Activated CD4-positive, alpha-beta T cell treated with anti-CD3 and anti-CD28 coated beads, Interleukin-2, Interleukin-6, amounts not matched to agents 100 ng/mL and 50 ng/mL, durations not matched to agents 16 hours and 8 hours (primary cell): ENCODE measurements at regions not wholly inside any gene's neighbourhood (a gene's known extent, or its start where the extent isn't known, plus 50 kb on each side); places are given as distances from the start of the nearest gene placed in this dataset.

Experiments
- DNase-seq: peaks from one replicate; pipeline ENCODE4 v3.0.0-alpha.2; 2020

DNA sequence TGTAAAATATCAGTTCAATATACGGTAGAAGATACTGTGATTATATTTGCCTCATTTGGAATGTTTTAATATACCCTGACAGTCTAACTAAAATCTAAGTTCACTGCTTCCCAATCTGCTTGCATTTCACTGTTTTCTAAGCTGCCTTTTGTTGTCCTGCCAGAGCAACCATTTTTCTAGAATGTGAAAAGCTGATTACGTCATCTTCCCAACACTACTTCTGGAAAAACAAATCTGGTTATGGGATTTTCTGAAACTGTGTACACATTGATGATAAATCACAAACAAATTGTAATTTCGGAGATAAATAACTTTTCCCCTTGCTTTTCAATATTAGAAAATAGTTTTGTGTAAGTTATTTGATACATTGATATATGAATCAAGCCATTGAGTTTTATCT, 1529.0 kb downstream of the CDH11 start:
- DNase-seq, result no peak

DNA sequence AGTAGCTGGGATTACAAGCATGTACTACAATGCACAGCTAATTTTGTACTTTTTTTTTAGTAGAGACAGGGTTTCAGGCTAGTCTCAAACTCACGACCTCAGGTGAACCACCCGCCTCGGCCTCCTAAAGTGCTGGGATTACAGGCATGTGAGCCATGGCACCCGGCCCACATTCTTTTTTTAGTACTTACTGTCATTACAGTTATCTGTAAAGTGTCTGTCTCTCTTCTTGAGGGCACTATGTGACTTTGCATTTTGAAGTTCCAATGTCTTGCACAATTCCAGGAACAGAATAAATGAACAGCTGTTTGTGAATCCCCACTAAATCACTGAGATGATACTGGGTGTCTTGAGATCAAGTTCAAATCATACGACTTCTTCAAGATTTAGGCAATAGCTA, 1540.3 kb downstream of the CDH11 start:
- no peak for DNase-seq

DNA sequence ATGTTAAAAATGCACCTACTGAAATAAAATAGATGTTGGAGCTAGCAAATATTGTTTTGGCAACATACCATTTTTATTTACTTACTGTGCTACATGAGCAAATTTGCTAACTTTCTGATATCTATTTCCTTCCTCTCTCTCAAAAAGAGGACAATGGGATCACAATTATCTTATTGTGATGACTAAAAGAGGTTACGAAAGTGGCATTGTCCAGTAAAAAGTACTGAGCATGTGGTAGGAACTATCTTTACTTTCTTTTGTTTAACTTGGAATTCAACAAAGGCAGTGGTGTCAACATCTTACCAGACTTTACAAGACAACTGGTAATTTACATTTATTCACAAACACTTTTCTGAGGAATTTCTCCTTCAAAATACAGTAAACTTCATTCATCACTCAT, 1542.6 kb upstream of the CDH8 start:
- DNase-seq, result no peak

DNA sequence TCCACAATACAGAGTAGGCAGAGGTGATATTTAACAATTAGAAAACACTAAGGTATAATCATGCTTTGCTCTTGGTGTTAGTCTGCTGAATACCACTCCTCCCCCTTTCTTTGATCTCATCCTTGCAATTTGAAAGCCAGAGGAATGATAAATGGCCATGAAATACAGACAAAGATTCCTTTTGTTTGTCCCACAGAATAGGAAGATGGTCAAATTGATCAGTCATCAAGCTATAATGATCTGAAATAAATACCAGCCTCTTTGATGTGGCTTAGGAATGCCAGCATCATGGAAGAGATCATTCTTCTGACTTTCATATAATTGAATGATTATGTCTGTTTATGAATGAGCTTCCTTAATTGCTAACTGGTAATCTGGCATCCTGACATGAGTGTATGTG, 1541.7 kb upstream of the CDH8 start:
- no peak for DNase-seq

DNA sequence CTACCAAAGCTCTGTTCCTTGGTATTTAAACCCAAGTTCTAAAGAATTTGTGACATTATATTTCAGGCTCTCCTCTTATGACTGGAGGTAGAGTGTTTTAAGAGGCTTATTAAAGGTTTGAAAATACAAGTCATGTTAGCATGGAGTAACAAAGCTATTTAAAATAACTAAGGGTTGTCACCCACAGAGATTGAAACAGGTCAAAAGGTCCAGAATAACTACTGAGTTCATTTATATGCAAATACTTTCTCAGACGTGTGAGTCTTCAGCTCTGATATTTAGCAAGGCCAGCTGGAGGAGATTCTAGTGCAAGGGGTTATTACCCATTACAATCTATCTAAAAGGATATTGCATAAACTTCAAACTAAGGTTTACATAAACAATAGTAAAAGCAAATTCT, 1538.8 kb upstream of the CDH8 start:
- DNase-seq, result no peak

DNA sequence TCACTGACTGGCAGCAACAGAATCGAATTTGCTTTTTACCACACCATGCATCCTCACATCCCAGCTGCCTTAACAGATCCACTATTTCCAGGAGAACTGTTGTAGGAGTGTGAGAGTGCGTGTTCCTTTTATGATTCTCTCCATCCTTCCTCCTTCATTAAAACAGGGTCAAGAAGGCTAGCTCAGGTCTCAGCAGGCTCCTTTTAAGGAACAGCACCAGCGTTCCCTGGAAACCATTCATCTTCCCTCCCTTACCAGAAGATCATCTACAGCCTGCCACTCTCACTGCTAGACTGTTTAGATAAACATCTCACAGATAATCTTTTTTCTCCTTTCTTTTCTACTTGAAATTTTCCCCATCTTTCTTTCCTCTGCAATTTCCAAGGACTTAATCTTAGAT, 1531.9 kb upstream of the CDH8 start:
- no peak for DNase-seq

DNA sequence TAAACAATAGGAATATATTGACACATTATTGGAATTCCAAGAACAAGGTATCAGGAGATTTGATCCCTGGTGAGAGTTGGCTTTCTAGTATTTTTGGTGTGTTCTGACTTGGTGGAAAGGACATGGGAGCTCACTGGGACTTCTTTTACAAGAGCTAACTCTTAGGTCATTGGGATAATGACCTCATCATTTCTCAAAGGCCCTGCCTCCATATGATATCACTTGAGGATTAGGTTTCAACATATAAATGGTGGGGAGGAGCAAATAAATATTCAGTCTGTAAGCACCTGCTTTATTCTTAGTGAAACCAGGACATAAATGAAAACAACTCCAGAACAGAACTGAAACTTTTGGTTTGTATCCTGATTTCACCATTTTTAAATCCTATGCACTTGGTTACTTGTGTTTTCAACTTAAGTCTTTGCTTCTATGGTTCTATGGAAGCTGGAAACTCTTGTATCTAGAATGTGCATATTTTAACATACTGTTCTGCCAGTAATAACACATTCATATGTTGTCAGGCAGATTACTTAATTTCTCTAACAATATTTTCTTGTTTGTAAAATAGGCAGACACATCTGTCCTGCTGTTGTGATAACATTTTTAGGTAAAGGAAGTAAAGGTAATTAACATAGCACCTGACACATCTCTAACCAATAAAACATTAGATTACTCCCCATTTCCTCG, 1527.7 kb upstream of the CDH8 start:
- no peak for DNase-seq

DNA sequence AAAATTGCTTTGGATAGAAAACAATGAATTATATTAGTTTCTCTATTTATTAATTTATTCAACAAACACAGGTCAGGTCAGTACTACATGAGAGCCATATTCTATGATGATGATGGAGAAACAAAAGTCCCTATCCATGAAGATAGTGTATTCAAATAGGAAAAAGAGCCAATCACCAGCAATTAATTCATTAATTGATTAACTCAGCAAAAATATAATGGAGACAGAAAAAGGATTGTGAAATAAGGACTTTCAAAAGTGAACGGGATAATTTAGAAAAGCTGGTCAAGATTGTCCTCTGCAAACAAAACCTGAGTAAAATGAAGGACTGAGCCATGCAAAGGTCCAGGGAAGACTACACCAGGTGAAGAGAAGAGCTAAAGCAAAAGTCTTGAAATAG, 1517.7 kb upstream of the CDH8 start:
- DNase-seq, result no peak

DNA sequence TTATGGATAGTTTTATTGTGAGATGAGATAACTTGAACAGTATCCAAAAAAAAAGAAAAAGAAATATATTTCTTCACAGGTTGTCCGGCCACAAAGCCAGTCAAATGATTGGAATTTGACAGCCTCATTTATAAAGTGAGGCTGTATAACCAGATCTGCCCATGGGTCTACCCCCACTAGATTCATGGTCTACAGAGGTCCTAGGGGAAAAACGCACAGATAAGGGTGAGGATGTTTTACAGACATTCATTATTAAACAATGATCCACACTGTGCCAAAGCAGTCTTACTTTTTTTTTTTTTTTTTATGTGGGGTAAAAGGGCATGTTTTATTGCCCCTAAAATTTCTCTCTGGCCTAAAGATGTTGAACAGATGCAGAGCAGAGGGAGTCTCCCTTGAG, 1503.0 kb upstream of the CDH8 start:
- no peak for DNase-seq

DNA sequence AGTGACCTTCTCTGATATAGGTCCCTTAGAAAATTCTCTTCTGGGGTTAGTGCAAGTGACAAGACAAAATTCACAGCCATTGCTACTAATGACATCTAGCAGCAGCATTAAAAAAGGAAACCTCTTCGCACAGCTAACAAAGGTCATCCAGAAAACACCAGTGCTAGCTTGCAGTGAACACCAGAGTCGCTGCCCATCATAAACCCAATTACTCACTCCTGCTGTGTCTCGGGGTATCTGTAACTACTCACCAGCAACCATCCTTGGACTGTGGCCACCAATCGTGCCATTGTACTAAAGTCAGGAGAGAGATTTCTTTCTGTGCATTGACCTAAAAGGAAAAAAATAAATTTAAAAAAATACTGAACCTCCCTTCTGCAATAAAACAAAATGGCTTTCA, 1494.7 kb upstream of the CDH8 start:
- DNase-seq, result no peak

DNA sequence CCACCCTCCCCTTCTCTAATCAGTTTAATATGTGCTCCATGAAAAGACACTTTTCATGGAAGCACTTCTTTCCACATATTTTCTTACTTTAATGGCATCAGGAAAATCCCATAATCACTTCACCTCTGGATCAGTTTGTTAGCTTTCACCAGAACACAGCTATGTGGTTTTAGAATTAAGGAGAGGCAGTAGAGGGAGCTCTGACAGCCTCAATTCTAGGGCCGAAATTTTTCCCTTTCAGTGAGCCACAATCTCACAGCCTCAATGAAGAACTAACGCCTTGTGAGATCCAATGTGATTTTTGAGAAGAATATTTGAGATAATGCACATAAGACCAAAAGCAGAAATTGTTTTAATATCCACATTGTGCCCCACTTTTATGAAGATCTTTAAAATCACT, 1494.0 kb upstream of the CDH8 start:
- no peak for DNase-seq

DNA sequence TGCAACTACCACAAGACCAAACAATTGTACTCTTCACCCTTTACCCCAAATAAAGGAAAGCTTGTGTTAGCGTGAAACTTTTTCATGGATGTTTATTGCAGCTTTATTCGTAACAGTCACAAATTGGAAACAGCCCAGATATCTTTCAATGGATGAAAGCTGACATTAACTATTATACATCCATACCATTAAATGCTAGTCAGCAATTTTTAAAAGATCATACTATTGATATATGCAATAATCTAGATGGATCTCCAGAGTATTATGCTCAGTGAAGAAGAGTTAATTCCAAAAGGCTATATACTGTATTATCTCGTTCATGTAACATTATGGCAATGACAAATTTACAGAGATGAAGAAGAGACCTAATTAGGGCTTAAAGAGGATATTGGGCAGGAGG, 1491.2 kb upstream of the CDH8 start:
- DNase-seq, result no peak

DNA sequence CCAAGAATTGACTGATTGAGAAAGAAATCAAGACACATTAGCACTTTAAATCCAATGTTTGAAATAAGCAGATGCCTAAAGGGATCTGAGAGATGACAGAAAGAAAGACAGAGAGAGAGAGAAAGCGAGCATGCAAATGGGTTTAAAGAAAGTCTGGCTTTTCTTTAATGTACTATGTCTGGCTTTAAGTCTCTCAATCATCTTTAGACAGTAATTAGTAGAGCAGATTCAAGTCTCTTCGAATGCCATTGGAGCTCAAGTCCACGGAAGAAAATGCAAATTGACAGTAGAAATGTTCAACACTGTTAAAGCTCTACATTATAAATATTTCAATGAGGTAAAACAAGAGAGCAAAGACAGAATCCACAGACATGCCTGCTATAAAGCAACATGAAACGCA, 1480.2 kb upstream of the CDH8 start:
- no peak for DNase-seq

DNA sequence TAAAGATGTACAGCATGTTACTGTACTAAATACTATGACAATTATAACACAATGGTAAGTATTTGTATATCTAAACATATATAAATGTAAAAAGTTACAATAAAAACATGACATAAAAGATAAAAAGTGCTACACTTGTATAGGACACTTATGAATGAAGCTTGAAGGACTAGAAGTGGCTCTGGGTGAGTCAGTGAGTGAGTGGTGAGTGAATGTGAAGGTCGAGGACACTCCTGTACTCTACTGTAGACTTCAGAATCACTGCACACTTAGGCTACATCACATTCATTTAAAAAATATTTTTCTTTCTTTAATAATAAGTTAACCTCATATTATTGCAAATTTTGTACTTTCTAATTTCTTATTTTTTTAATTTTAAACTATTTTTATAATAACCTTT, 1476.7 kb upstream of the CDH8 start:
- DNase-seq, result no peak

DNA sequence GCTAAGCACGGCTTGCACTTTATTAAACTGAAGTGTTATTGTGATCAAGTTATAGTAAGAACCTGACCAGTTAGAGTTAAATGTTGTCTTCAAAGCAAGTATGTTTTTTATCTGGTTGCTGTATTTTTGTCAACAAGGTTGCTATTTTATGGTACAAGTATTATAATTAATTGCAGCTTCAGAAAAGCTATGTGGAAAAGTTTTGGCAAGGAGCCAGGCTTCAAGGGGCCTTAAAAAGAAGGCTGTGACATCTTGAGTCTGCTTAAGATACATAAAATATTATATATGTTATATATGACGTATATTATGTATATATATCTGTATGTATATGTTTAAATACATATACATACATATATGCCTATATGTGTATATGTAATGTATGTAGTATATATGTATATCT, 1461.2 kb upstream of the CDH8 start:
- DNase-seq, result no peak

DNA sequence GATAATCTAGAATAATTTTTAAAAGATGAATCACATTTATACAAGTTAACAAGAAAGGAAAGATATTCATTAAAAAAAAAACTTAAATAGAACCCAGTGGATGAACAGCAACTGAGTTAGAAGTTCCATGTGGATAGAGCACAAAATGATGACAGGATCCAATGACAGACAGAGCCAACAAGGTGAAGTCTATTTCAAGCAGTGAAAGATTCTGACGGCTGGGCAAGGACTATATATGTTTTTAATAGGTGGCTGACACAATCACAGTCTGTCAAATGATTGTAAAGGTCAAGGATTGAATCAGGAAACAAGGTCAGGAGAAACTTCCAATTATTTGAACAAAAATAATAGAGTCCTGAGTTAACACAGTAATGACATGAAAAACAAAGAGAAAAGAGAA, 1460.0 kb upstream of the CDH8 start:
- no peak for DNase-seq

DNA sequence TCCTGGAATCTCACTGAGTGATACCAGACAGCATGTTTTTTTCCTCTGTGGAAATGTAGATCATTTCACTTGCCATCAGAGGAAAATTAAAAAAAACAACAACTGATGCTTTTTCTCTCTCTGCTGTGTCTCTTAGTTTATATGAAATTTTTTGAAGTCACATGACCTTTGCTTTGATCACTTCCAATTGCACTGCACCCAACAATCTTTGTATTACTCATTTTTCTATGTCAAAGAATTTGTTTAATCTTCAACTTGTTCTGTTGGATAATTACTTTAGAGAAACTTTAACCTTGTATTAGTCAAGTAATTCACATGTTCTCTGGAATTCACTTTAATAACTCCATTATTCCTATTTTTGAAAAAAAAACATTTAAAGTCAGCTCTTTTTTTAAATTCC, 1452.7 kb upstream of the CDH8 start:
- no peak for DNase-seq

DNA sequence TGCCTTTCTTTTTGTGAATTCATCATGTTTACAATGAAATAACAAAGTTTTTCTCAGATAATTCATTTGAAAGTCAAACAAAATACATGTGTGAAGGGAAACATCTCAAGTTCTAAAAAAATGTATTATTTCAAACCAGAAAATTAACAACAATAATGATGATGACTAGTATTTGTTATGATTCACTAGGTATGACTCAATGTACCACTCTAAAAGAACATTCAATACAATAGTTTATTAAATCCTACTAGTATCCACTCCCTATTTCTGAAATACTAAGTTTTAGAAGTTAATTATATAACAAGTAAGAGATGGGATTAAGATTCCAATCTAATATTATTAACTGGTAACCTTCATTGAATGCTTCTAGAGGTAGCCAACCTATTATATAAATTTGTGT, 1444.8 kb upstream of the CDH8 start:
- no peak for DNase-seq

DNA sequence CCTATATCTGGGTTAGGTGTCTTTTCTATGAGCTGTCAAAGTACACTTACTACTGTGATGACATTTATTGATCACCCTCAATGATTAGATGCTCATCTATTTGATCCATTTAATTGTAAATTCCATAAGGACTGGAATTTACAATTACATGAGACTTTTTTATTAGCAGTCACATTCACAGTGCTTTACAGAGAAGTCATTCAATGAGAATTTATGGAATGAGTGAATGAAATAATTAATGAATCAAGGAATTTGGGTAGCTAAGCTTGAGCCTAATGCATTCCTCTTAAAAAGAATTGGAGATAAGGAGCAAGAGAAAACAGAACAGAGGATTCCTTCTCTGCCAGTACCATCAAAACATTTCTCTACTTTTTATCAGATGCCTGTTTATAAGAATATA, 1437.5 kb upstream of the CDH8 start:
- no peak for DNase-seq

DNA sequence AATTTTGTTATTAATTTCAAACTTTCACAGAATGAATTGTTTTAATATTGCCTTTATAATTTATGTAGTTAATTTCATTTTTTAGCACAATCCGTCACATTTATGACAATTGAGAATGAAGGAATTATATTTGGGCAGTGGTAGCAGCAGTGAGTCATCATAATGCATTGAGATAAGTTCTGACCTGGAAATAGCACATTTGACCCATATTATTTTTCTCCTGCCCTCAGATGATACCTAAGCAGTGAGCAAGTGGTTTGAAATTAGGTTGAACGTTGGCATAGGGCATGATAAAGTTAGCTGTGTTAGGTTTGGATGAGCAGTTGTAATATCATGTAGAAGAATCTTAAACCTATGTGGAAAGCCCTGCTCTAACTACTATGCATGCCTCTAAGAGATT, 1431.3 kb upstream of the CDH8 start:
- DNase-seq, result no peak

DNA sequence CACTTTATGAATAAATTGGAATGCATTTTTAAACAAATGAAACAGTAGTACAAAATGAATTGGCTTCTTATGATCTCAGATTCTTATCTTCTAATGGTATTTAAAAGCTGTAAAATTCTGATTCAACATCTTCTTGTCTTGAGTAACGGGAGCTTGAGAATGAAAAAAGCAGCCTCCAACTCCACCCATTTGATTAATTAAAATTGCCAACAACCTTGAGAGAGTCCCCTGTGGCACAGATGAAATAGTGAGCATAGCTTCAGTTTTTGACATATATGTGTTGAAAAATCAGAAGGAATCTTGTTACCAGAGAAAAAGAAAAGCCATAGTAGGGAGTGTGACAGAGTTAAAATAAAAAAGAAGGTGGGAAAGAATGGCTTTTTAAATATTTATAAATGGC, 1426.1 kb upstream of the CDH8 start:
- no peak for DNase-seq

DNA sequence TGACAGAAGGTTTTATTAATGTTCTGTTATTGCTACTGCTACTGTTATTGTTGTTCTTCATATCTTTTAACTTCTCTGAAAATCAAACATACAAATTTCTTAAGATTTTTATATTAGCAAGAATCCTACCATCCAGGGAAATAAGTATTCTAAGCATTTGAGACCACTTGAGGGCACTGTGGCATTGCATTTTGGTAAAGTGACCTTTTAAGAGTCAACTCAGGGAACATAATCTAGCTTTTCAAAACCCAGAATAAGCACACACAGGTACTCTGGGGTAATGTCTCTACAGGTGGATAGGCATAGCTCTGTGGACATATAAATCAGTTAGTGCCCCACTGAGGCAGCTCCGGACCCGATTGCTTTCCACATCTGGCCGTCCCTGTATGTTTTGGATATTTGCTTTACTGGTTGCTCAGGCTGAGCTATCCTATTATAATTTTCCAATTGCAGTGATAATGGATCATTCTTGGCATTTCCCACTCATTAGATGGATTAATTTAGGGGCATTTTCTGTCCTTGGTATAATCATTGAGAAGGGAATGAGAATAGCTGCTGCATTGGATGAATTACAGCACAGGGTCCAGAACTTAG, 1425.1 kb upstream of the CDH8 start:
- no peak for DNase-seq

DNA sequence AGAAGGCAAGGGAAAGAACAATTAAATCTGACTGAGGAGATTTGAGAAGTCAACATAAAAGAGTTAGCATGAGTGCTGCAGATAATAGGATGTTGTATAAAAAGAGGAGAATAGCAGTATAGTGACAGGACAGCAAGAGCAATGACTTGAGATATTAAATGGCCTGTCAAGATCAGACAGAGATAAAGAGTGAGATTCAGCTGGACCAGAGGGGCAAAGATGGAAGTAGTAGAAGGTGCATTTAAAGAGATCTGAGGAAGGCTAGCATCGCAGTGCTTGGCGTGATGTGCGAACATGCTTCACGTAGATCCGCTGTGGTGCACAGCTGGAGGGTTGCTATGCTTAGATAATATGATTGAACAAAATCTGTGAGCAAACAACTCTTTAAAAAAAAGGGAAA, 1422.6 kb upstream of the CDH8 start:
- no peak for DNase-seq

DNA sequence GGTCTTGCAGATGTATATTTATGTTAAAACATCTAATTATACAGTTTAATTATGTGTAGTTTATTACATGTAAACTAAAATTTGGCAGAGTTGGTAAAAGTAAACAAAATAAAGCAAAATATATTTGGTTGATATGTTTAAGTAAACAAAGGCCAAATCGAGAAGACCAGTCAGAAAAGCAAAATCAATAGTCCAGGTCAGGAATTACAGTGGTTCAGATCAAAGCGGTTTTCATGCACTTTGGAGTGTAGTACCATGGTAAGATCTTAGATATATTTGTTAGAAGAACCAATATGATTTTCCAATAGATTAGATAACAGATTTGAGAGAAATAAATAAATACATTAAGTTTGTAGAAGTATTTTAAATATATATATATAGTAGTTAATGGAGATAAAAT, 1421.6 kb upstream of the CDH8 start:
- no peak for DNase-seq

DNA sequence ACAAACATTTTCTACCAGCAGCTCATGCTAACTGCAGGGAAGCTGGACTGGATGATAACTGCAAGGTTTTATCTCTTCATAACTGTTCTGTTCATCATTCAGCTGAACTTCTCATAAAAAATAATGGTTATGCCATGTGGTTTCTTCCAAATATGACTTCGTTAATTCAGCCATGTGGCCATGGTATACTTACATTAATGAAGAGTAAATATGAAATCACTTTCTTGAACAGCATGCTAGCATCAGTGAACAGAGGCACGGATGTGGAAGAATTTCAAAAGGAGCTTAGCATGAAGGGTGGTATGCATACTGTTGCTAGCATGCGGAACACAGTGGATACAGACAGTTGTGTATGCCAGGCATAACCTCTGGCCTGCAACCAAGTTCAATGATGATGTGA, 1417.0 kb upstream of the CDH8 start:
- DNase-seq, result no peak

DNA sequence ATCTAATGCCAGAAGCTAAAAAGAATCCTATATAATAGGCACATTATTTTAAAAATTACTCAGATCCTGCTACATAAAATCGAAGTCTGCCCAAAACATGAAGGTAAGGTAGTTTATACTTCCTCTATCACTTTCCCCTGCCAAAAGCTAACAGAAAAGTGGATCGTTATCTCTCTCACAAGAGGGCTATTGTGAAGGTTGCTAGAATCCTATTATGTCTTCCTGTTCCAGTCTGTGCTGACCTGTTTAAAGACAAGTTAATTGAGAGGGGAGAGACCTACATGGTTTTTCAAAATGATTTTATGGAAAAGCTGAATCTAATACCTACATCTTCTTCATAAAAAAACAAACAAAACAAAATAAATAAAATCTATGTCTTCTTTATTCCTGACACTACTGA, 1410.9 kb upstream of the CDH8 start:
- DNase-seq, result no peak
